ENCODE measurements at regions not wholly inside any gene's neighbourhood (a gene's known extent, or its start where the extent isn't known, plus 50 kb on each side); places are given as distances from the start of the nearest gene placed in this dataset.
"Not testable (repeated sequence)": the region's sequence is repeated elsewhere in the genome, so short reads cannot be mapped to it uniquely, and the experiment has no call there.

DNA sequence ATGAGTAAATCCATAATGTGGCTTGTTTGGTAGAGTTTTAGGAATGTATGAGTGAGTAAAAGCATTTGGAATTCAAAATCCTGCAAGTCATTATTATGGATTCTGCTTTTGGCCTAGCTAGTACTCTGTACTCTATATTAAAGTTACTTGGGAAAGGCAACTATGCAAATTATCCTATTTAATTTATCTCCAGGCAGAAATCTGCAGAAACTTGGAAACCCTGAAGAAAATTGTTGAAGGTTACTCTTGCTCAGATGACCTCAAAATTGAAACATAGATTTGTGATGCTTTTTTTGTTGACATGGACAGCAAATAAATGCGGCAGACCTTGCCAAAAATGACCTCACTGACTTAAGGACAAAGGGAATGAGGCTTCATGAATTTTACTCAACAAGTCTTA, 477.1 kb upstream of the EYS start:
- Histone ChIP-seq H3K36me3 (no peaks in the 10 kb centered on the region), H3K27ac (no peak overlapping the region), H3K4me1 (no peaks in the 10 kb centered on the region), H3K9me3 (no peaks in the 10 kb centered on the region), H3K4me3 (no peak overlapping the region), H3K27me3 (no peaks in the 10 kb centered on the region)
- no peak for DNase-seq (ENCODE audit: extremely low spot score in 2 of 2)
- intact Hi-C loops (cut with DNase I), result no loop called here
- no peak for TF ChIP-seq POLR2AphosphoS5 (IDR thresholded peaks at IDR 0.05; ENCODE audit: insufficient read depth in 1 of 2, low read depth in 1 of 2)
- no peak for TF ChIP-seq CTCF (IDR thresholded peaks at IDR 0.05)
- no peak for TF ChIP-seq POLR2A (IDR thresholded peaks at IDR 0.05)

DNA sequence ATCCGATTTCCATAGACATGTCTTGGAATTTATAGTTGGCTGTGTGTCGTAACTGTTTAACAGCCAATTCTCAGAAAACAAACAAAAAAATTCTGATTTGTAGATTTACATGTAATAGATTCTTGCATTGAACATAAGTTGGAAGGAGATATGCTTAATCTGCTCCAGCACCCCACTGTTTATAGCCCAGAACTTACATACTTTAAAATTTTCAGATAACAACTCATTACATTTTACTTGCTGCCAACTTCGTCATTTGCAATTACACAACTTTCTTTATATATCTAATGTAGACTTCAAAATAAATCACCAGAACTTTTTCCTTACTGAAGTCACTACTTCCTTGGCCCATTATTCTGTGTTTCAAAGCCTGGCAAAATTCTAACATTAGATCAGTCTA, 472.3 kb upstream of the EYS start:
- no peak overlapping the region for H3K27ac ChIP-seq
- no peak for TF ChIP-seq CTCF (IDR thresholded peaks at IDR 0.05)
- TF ChIP-seq POLR2AphosphoS5 (IDR thresholded peaks at IDR 0.05; ENCODE audit: insufficient read depth in 1 of 2, low read depth in 1 of 2), result no peak
- no peak for TF ChIP-seq POLR2A (IDR thresholded peaks at IDR 0.05)
- intact Hi-C loops (cut with DNase I), result no loop called here
- no peaks in the 10 kb centered on the region for H3K36me3 ChIP-seq
- H3K27me3 ChIP-seq, result no peaks in the 10 kb centered on the region
- H3K4me3 ChIP-seq, result no peak overlapping the region
- no peaks in the 10 kb centered on the region for H3K4me1 ChIP-seq
- DNase-seq (ENCODE audit: extremely low spot score in 2 of 2), result no peak
- no peaks in the 10 kb centered on the region for H3K9me3 ChIP-seq

DNA sequence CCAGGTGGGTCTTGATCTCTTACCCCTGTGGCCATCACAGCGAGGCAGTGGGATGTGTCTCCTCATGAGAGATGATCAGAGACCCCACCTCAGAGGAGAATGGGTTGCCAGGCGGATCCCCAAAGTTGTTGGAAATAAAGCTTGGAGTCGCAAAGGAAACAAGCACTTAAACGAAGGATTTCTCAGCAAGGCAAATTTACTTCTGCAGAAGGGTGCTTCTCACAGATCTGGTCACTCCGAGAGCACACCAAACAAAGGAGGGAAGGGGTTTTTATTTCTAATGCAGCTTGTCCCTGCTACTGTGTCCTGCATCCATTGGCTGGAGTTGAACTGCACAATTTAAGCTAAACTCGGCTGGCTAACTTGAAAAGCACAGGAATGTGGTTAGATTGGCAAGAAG, 466.6 kb upstream of the EYS start:
- H3K27me3 ChIP-seq, result no peaks in the 10 kb centered on the region
- DNase-seq (ENCODE audit: extremely low spot score in 2 of 2), result no peak
- no peaks in the 10 kb centered on the region for H3K9me3 ChIP-seq
- H3K36me3 ChIP-seq, result no peaks in the 10 kb centered on the region
- H3K27ac ChIP-seq, result no peak overlapping the region
- no peak overlapping the region for H3K4me3 ChIP-seq
- H3K4me1 ChIP-seq, result no peaks in the 10 kb centered on the region
- intact Hi-C loops (cut with DNase I), result no loop called here
- TF ChIP-seq CTCF (IDR thresholded peaks at IDR 0.05), result no peak
- no peak for TF ChIP-seq POLR2AphosphoS5 (IDR thresholded peaks at IDR 0.05; ENCODE audit: insufficient read depth in 1 of 2, low read depth in 1 of 2)
- no peak for TF ChIP-seq POLR2A (IDR thresholded peaks at IDR 0.05)

DNA sequence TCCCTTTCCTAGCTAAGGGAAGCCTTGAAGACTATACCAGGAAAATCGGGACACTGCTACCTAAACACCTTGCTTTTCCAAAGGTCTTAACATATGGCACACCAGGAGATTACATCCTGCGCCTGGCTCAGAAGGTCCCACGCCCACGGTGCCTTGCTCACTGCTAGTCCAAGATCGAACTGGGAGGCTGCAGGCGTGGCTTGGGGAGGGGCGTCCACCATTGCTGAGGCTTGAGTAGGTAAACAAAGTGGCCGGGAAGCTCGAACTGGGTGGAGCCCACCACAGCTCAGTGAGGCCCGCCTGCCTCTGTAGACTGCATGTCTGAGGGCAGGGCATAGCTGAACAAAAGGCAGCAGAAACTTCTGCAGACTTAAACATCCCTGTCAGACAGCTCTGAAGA, 459.7 kb upstream of the EYS start:
- H3K4me3 ChIP-seq; H3K36me3 ChIP-seq; H3K4me1 ChIP-seq; DNase-seq (ENCODE audit: extremely low spot score in 2 of 2); intact Hi-C loops (cut with DNase I); H3K9me3 ChIP-seq; H3K27ac ChIP-seq; H3K27me3 ChIP-seq: not testable (repeated sequence)

DNA sequence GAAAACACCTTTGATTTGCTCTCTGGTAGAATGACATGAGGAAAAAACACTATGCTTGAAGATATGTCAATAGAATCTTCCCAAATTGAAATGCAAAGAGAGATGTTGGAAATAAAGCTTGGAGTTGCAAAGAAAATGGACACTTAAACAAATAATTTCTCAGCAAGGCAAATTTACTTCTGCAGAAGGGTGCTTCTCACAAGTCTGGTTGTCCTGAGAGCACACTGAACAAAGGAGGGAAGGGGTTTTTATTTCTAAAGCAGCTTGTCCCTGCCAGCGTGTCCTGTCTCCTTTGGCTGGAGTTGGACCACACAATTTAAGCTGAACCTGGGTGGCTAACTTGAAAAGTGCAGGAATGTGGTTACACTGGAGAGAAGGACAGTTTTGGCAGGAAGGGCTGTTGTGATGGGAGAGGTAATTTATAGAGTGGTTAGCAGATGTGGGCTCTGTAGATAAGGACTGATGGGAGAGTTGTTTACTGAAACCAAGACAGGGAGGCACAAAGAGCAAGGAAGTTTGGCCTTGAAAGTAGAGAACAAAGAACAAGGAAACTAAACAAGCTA, 454.6 kb upstream of the EYS start:
- no peak for DNase-seq (ENCODE audit: extremely low spot score in 2 of 2)
- no peaks in the 10 kb centered on the region for H3K27me3 ChIP-seq
- H3K4me3 ChIP-seq, result no peak overlapping the region
- no peak overlapping the region for H3K27ac ChIP-seq
- TF ChIP-seq POLR2A (IDR thresholded peaks at IDR 0.05) (no peak), POLR2AphosphoS5 (IDR thresholded peaks at IDR 0.05; ENCODE audit: insufficient read depth in 1 of 2, low read depth in 1 of 2) (no peak), CTCF (IDR thresholded peaks at IDR 0.05) (no peak)
- H3K9me3 ChIP-seq, result no peaks in the 10 kb centered on the region
- intact Hi-C loops (cut with DNase I), result no loop called here
- H3K4me1 ChIP-seq, result no peaks in the 10 kb centered on the region
- no peaks in the 10 kb centered on the region for H3K36me3 ChIP-seq

DNA sequence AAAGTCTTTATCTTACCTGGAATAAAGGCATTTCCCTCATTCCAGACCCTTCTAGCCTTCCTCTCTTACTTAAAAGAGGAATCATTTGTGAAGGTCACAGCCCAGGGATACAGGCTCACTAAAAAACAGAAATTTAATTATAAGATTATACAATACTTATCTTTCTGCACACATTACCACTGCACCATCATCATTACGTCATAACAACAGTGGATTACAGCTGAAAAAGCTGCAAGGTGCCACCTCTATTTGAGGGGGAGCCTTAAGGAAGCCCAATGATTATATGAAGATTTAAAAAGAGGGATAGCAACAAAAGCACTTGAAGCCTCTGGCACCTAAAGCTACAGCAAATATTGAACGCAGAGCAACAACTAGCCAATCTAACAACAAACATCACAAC, 452.9 kb upstream of the EYS start:
- no peak overlapping the region for H3K27ac ChIP-seq
- H3K9me3 ChIP-seq, result no peaks in the 10 kb centered on the region
- no peaks in the 10 kb centered on the region for H3K27me3 ChIP-seq
- H3K36me3 ChIP-seq, result no peaks in the 10 kb centered on the region
- no peak overlapping the region for H3K4me3 ChIP-seq
- H3K4me1 ChIP-seq, result no peaks in the 10 kb centered on the region
- DNase-seq (ENCODE audit: extremely low spot score in 2 of 2), result no peak
- TF ChIP-seq CTCF (IDR thresholded peaks at IDR 0.05), result no peak
- no peak for TF ChIP-seq POLR2A (IDR thresholded peaks at IDR 0.05)
- TF ChIP-seq POLR2AphosphoS5 (IDR thresholded peaks at IDR 0.05; ENCODE audit: insufficient read depth in 1 of 2, low read depth in 1 of 2), result no peak
- intact Hi-C loops (cut with DNase I), result no loop called here

Measured in vagina (tissue), 2 donors.